Endothelial cell of umbilical vein (primary cell): ENCODE measurements at regions not wholly inside any gene's neighbourhood (a gene's known extent, or its start where the extent isn't known, plus 50 kb on each side); places are given as distances from the start of the nearest gene placed in this dataset.

Experiments used
- BruUV-seq: library from RNA; stranded (reverse); fragments of 400-500 nt; replicated peaks from 2 replicates; lab custom pipeline; 2021; lab: Mats Ljungman, UMichigan
- CTCF ChIA-PET: fragments of 300-600, 350-600 bp; sonication (Branson Sonifier 250); formaldehyde crosslinking; loops from one replicate; lab custom pipeline; 2021; ENCODE audit warnings: antibody characterized with exemption, inconsistent platforms; lab: Charles Lee
- POLR2A ChIA-PET: fragments of 300-600, 350-600 bp; sonication (Branson Sonifier 250); formaldehyde crosslinking; loops from one replicate; lab custom pipeline; 2021; ENCODE audit warnings: antibody characterized with exemption, inconsistent platforms; lab: Charles Lee
- DNase-seq: peaks from one replicate; pipeline ENCODE4 v3.0.0-alpha.2; 2011; ENCODE audit warnings: low read depth, low spot score
- FAIRE-seq: peaks from 2 replicates; lab custom pipeline; 2011; peaks lifted over from hg19 to GRCh38; lab: Jason Lieb, UNC
- H2AFZ ChIP-seq: 2 replicates; pipeline ENCODE4 v1.6.0; 2012; ENCODE audit warnings: low read depth, low read length, control low read depth, inconsistent platforms
- H3K27ac ChIP-seq: 2 replicates; pipeline ENCODE4 v1.5.1; 2011; ENCODE audit warnings: low read depth, mild to moderate bottlenecking, control low read depth, low read length, moderate library complexity; ENCODE audit not compliant: insufficient read depth
- H3K27me3 ChIP-seq, 2 experiments: 2 replicates each; pipeline versions ENCODE4 v1.6.0 to v1.6.1; 2011; ENCODE audit warnings: low read length in 2 of 2, mixed read lengths in 1 of 2; ENCODE audit not compliant: control insufficient read depth in 2 of 2, insufficient read depth in 2 of 2
- H3K36me3 ChIP-seq, 2 experiments: 2 replicates in 1 of 2; 3 replicates in 1 of 2; pipeline ENCODE4 v1.5.1; 2011; ENCODE audit warnings: low read length in 2 of 2, mild to moderate bottlenecking in 1 of 2, moderate library complexity in 1 of 2; ENCODE audit not compliant: control insufficient read depth in 2 of 2, insufficient read depth in 2 of 2; ENCODE audit errors: extremely low read depth in 1 of 2
- H3K4me1 ChIP-seq: 3 replicates; pipeline ENCODE4 v1.5.1; 2011; ENCODE audit warnings: mild to moderate bottlenecking, low read length; ENCODE audit not compliant: control insufficient read depth, insufficient read depth; ENCODE audit errors: extremely low read depth
- H3K4me2 ChIP-seq: 2 replicates; pipeline ENCODE4 v1.6.1; 2011; ENCODE audit warnings: low read length, control low read depth, mixed read lengths; ENCODE audit not compliant: insufficient read depth
- H3K4me3 ChIP-seq, 3 experiments: fragments of 200-600 bp in 1 of 3; sonication (generic), shearing (Covaris generic) in 1 of 3; replicated peaks in 1 of 3; 2 replicates each; pipeline ENCODE4 v1.5.1; 2011 to 2016; ENCODE audit warnings: control low read depth in 3 of 3, low read length in 3 of 3, mild to moderate bottlenecking in 2 of 3, inconsistent platforms in 1 of 3, low read depth in 1 of 3, moderate library complexity in 1 of 3; ENCODE audit not compliant: insufficient read depth in 1 of 3
- H3K79me2 ChIP-seq: 2 replicates; pipeline ENCODE4 v1.6.0; 2012; ENCODE audit warnings: low read length, inconsistent platforms; ENCODE audit not compliant: control insufficient read depth, insufficient read depth
- H3K9ac ChIP-seq: replicated peaks from 2 replicates; pipeline ENCODE3; 2011; ENCODE audit warnings: low read length, control low read depth; ENCODE audit not compliant: insufficient read depth; ENCODE audit errors: extremely low read depth
- H3K9me1 ChIP-seq: replicated peaks from 3 replicates; pipeline ENCODE4 v1.6.0; 2011; ENCODE audit warnings: mild to moderate bottlenecking, low read length; ENCODE audit not compliant: control insufficient read depth, insufficient read depth; ENCODE audit errors: extremely low read depth
- H3K9me3 ChIP-seq: replicated peaks from 2 replicates; pipeline ENCODE4 v1.5.1; 2012; ENCODE audit warnings: low read length, inconsistent platforms; ENCODE audit not compliant: control insufficient read depth, insufficient read depth
- H4K20me1 ChIP-seq: replicated peaks from 2 replicates; pipeline ENCODE3; 2011; ENCODE audit warnings: mild to moderate bottlenecking, low read length; ENCODE audit not compliant: control insufficient read depth, insufficient read depth; ENCODE audit errors: extremely low read depth
- FOS ChIP-seq: IDR thresholded peaks from 2 replicates; pipeline ENCODE4 v1.6.1; 2011; ENCODE audit warnings: mild to moderate bottlenecking, low read length, moderate library complexity, borderline replicate concordance; ENCODE audit not compliant: insufficient read depth
- GATA2 ChIP-seq: IDR thresholded peaks from 2 replicates; pipeline ENCODE4 v1.7.0; 2011; ENCODE audit warnings: low read depth, mild to moderate bottlenecking, moderate library complexity, mixed read lengths, low read length; ENCODE audit not compliant: insufficient read length, insufficient read depth
- MYC ChIP-seq: IDR thresholded peaks from one replicate; pipeline ENCODE4 v1.6.1; 2011; ENCODE audit warnings: mild to moderate bottlenecking, low read depth, low read length
- POLR2A ChIP-seq: IDR thresholded peaks from 2 replicates; pipeline ENCODE4 v1.6.1; 2012; ENCODE audit warnings: low read depth, mild to moderate bottlenecking, control low read depth, low read length
- POLR2AphosphoS5 ChIP-seq: IDR thresholded peaks from 2 replicates; pipeline ENCODE4 v1.6.1; 2012; ENCODE audit warnings: low read depth, mild to moderate bottlenecking, control low read depth, low read length, moderate library complexity; ENCODE audit not compliant: insufficient read depth
- dilution Hi-C: fragments of 300-500 bp; cut with MboI; formaldehyde crosslinking; loops from one replicate; pipeline ENCODE4 v1.15.0; 2019; ENCODE audit warnings: low sequenced_read_pairs; ENCODE audit not compliant: extremely low pct_ligation_motif_present
- intact Hi-C: fragments of 100-400 bp; cut with micrococcal nuclease; formaldehyde crosslinking; loops from one replicate; pipeline ENCODE4 v1.10.0; 2022
- TF ChIP-seq, protein P1 (sequence below), 2 donors: IDR thresholded peaks; 1 replicate in 1 of 2; 2 replicates in 1 of 2; pipeline ENCODE4 v1.5.1; 2011; ENCODE audit warnings: low read length in 2 of 2, mild to moderate bottlenecking in 2 of 2, moderate library complexity in 2 of 2, control low read depth in 1 of 2, inconsistent platforms in 1 of 2, low read depth in 1 of 2; ENCODE audit not compliant: insufficient read depth in 1 of 2; ENCODE audit errors: extremely low read depth in 1 of 2
- TF ChIP-seq, protein P2 (sequence below): IDR thresholded peaks from 2 replicates; pipeline ENCODE4 v1.6.1; 2011; ENCODE audit not compliant: insufficient read depth, insufficient read length

DNA sequence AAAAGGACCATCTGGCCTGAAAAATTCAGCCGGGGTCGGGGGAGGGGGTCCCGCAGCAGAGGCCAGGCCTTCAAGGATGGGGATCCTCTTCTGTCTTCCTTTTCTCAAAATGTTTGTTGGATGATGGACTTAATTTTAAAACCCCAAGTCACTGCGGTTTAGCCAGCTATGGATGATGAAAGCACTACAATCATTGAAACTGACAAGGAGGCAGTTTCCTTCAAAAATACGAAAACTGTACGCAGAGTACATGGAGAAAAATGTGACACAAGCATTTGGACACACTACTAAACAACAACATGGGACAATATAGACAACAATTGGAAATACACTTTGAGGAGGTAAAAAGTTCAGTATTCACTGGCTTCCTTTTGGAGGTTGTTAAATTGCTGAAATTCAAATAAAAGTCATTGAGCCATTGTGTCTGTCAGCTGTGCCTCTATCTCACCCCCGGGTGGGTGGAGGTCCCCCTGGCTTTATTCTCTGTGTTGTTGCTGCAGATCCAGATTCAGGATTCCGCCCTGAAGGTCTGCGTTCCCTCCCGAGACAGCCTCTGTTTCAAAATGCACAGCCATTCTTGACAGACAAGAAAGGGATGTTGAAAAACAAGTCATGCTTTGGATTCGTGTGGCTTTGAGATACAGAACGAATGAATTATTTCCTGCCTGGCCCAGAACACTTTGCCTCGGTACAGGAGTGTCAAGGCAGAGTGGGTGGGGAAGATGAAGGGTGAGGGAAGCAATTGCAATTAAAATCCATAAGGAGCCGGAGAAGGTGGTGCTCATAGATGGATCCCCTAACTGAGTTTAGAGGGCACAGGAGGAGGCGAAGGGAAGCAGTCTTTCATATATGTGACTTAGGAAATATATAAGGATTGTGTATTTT, 118.2 kb downstream of the TTLL2 start:
- Histone ChIP-seq H3K79me2 (no peaks in the 10 kb centered on the region), H3K4me3 (no peak overlapping the region), H2AFZ (no peak overlapping the region), H4K20me1 (no peaks in the 10 kb centered on the region), H3K4me2 (no peak overlapping the region), H3K9ac (no peak overlapping the region), H3K4me1 (no peaks in the 10 kb centered on the region), H3K27me3 (peaks cover 0 to 2% of the 10 kb centered on the region in 2 experiments), H3K36me3 (no peaks in the 10 kb centered on the region), H3K27ac (no peak overlapping the region), H3K9me3 (no peaks in the 10 kb centered on the region), H3K9me1 (no peaks in the 10 kb centered on the region)
- no TSS peak for BruUV-seq
- no peak for DNase-seq
- dilution Hi-C loops, result no loop called here
- intact Hi-C loops, result no loop called here
- no peak for FAIRE-seq
- CTCF ChIA-PET, result no interaction called here
- TF ChIP-seq, protein P1, sequence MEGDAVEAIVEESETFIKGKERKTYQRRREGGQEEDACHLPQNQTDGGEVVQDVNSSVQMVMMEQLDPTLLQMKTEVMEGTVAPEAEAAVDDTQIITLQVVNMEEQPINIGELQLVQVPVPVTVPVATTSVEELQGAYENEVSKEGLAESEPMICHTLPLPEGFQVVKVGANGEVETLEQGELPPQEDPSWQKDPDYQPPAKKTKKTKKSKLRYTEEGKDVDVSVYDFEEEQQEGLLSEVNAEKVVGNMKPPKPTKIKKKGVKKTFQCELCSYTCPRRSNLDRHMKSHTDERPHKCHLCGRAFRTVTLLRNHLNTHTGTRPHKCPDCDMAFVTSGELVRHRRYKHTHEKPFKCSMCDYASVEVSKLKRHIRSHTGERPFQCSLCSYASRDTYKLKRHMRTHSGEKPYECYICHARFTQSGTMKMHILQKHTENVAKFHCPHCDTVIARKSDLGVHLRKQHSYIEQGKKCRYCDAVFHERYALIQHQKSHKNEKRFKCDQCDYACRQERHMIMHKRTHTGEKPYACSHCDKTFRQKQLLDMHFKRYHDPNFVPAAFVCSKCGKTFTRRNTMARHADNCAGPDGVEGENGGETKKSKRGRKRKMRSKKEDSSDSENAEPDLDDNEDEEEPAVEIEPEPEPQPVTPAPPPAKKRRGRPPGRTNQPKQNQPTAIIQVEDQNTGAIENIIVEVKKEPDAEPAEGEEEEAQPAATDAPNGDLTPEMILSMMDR (IDR thresholded peaks at IDR 0.05; ENCODE audit: extremely low read depth in 1 of 2, insufficient read depth in 1 of 2, low read depth in 1 of 2, low read length in 2 of 2), result no peak
- TF ChIP-seq, protein P2, sequence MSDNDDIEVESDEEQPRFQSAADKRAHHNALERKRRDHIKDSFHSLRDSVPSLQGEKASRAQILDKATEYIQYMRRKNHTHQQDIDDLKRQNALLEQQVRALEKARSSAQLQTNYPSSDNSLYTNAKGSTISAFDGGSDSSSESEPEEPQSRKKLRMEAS, result no peak
- no peak for TF ChIP-seq GATA2
- TF ChIP-seq POLR2AphosphoS5, result no peak
- TF ChIP-seq MYC, result no peak
- no peak for TF ChIP-seq POLR2A
- TF ChIP-seq FOS, result no peak
- POLR2A ChIA-PET, result no interaction called here
